Transverse colon (tissue), 3 donors: ENCODE measurements at regions not wholly inside any gene's neighbourhood (a gene's known extent, or its start where the extent isn't known, plus 50 kb on each side); places are given as distances from the start of the nearest gene placed in this dataset.

ENCODE experiments used
- EP300 ChIP-seq: sonication (generic); formaldehyde crosslinking; IDR thresholded peaks from one replicate; pipeline ENCODE4 v1.6.1; 2017; ENCODE audit warnings: antibody characterized with exemption, low read depth
- TF ChIP-seq, protein P1 (sequence below), 5 experiments: fragments of 200-600 bp in 3 of 5; fragments of 450-650 bp in 2 of 5; sonication (generic) in 3 of 5; IDR thresholded peaks; 1 replicate in 2 of 5; 2 replicates in 3 of 5; pipeline ENCODE4 v1.5.1; 2016 to 2017; ENCODE audit warnings: antibody characterized with exemption in 5 of 5, inconsistent platforms in 3 of 5, mild to moderate bottlenecking in 2 of 5, moderate library complexity in 1 of 5

GRCh38 chr1:163768576-163768975 is 446.8 kb downstream of the NUF2 start:
- TF ChIP-seq, protein P1, sequence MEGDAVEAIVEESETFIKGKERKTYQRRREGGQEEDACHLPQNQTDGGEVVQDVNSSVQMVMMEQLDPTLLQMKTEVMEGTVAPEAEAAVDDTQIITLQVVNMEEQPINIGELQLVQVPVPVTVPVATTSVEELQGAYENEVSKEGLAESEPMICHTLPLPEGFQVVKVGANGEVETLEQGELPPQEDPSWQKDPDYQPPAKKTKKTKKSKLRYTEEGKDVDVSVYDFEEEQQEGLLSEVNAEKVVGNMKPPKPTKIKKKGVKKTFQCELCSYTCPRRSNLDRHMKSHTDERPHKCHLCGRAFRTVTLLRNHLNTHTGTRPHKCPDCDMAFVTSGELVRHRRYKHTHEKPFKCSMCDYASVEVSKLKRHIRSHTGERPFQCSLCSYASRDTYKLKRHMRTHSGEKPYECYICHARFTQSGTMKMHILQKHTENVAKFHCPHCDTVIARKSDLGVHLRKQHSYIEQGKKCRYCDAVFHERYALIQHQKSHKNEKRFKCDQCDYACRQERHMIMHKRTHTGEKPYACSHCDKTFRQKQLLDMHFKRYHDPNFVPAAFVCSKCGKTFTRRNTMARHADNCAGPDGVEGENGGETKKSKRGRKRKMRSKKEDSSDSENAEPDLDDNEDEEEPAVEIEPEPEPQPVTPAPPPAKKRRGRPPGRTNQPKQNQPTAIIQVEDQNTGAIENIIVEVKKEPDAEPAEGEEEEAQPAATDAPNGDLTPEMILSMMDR (IDR thresholded peaks at IDR 0.05) = no peak
- no peak for TF ChIP-seq EP300
